CD8-positive, alpha-beta memory T cell (primary cell): ENCODE measurements at regions not wholly inside any gene's neighbourhood (a gene's known extent, or its start where the extent isn't known, plus 50 kb on each side); places are given as distances from the start of the nearest gene placed in this dataset.

Experiments
- CTCF ChIA-PET: fragments of 350-600 bp; sonication (Branson Sonifier 250); formaldehyde crosslinking; loops from one replicate; lab custom pipeline; 2021; ENCODE audit warnings: antibody characterized with exemption; lab: Charles Lee
- POLR2A ChIA-PET: fragments of 350-600 bp; sonication (Branson Sonifier 250); formaldehyde crosslinking; loops from one replicate; lab custom pipeline; 2021; ENCODE audit warnings: antibody characterized with exemption; lab: Charles Lee
- DNase-seq, 5 donors: peaks; one replicate each; pipeline versions ENCODE4 v3.0.0 to v3.0.0-alpha.2; 2020 to 2022; ENCODE audit warnings: mixed read lengths in 1 of 5
- H3K27ac ChIP-seq: one replicate; pipeline ENCODE4 v1.7.0; 2013; ENCODE audit warnings: low read depth, mild to moderate bottlenecking, low read length, moderate library complexity
- H3K27me3 ChIP-seq: 2 replicates; pipeline ENCODE4 v1.7.0; 2013; ENCODE audit warnings: low read length, mild to moderate bottlenecking; ENCODE audit not compliant: insufficient read depth, poor library complexity, severe bottlenecking
- H3K36me3 ChIP-seq: 2 replicates; pipeline ENCODE4 v1.7.0; 2013; ENCODE audit warnings: mild to moderate bottlenecking, low read length, moderate library complexity; ENCODE audit not compliant: insufficient read depth
- H3K4me1 ChIP-seq: 2 replicates; pipeline ENCODE4 v1.7.0; 2013; ENCODE audit warnings: mild to moderate bottlenecking, low read length, moderate library complexity; ENCODE audit not compliant: insufficient read depth
- H3K4me3 ChIP-seq: 2 replicates; pipeline ENCODE4 v1.7.0; 2013; ENCODE audit warnings: mild to moderate bottlenecking, low read length
- H3K9me3 ChIP-seq: 2 replicates; pipeline ENCODE4 v1.7.0; 2013; ENCODE audit warnings: mild to moderate bottlenecking, low read length
- H3K27ac Mint-ChIP-seq, 8 donors: one replicate each; pipeline ENCODE4 v1.8.0; 2020 to 2021; ENCODE audit warnings: mixed read lengths in 8 of 8, mild to moderate bottlenecking in 6 of 8, inconsistent platforms in 3 of 8, moderate library complexity in 3 of 8
- H3K27me3 Mint-ChIP-seq, 2 donors: one replicate each; pipeline ENCODE4 v1.8.0; 2020 to 2021; ENCODE audit warnings: mixed read lengths in 2 of 2, mild to moderate bottlenecking in 1 of 2, moderate library complexity in 1 of 2
- H3K36me3 Mint-ChIP-seq, 3 donors: one replicate each; pipeline ENCODE4 v1.8.0; 2020 to 2021; ENCODE audit warnings: mixed read lengths in 3 of 3, inconsistent platforms in 1 of 3, mild to moderate bottlenecking in 1 of 3
- H3K4me1 Mint-ChIP-seq, 3 donors: one replicate each; pipeline ENCODE4 v1.8.0; 2020 to 2021; ENCODE audit warnings: mixed read lengths in 3 of 3, inconsistent platforms in 1 of 3, mild to moderate bottlenecking in 1 of 3
- H3K4me3 Mint-ChIP-seq, 7 donors: one replicate each; pipeline ENCODE4 v1.8.0; 2020 to 2021; ENCODE audit warnings: mixed read lengths in 7 of 7, mild to moderate bottlenecking in 6 of 7, moderate library complexity in 4 of 7, inconsistent platforms in 2 of 7
- H3K9me3 Mint-ChIP-seq, 5 donors: one replicate each; pipeline ENCODE4 v1.8.0; 2020 to 2022; ENCODE audit warnings: mixed read lengths in 5 of 5, mild to moderate bottlenecking in 3 of 5, moderate library complexity in 2 of 5, inconsistent platforms in 1 of 5

- Histone ChIP-seq H3K27ac (no peak overlapping the region), H3K9me3 (peaks cover 5% of the 10 kb centered on the region), H3K4me3 (no peak overlapping the region), H3K4me1 (no peaks in the 10 kb centered on the region), H3K36me3 (no peaks in the 10 kb centered on the region), H3K27me3 (no peaks in the 10 kb centered on the region)
- Mint-ChIP-seq H3K27ac (no peak overlapping the region), H3K36me3 (peaks cover 0 to 3% (median 0%) of the 10 kb centered on the region in 3 donors), H3K4me1 (no peaks in the 10 kb centered on the region), H3K9me3 (peaks cover 7 to 18% (median 12%) of the 10 kb centered on the region in 5 donors), H3K4me3 (no peak overlapping the region), H3K27me3 (peaks cover 0 to 1% of the 10 kb centered on the region in 2 donors)
- no peak for DNase-seq
- ChIA-PET POLR2A (no interaction called here), CTCF (no interaction called here)
These were observed 825.5 kb upstream of the ACVR2A start for GRCh38 chr2:147019311-147019710.

- Histone ChIP-seq H3K9me3 (peaks cover 5% of the 10 kb centered on the region), H3K27me3 (no peaks in the 10 kb centered on the region), H3K4me1 (no peaks in the 10 kb centered on the region), H3K36me3 (no peaks in the 10 kb centered on the region), H3K27ac (no peak overlapping the region), H3K4me3 (no peak overlapping the region)
- POLR2A ChIA-PET: no interaction called here
- H3K4me1 Mint-ChIP-seq: no peaks in the 10 kb centered on the region
- no peak for DNase-seq
- no peak overlapping the region for H3K4me3 Mint-ChIP-seq
- H3K27ac Mint-ChIP-seq: no peak overlapping the region
- H3K36me3 Mint-ChIP-seq: peaks cover 0 to 3% (median 0%) of the 10 kb centered on the region in 3 donors
- H3K27me3 Mint-ChIP-seq: peaks cover 0 to 1% of the 10 kb centered on the region in 2 donors
- CTCF ChIA-PET: no interaction called here
- peaks cover 4 to 13% (median 10%) of the 10 kb centered on the region in 5 donors for H3K9me3 Mint-ChIP-seq
These were observed 826.7 kb upstream of the ACVR2A start for GRCh38 chr2:147017951-147018645.

GRCh38 chr2:147016181-147016580 lies 828.6 kb upstream of the ACVR2A start:
- Histone ChIP-seq H3K27me3 (no peaks in the 10 kb centered on the region), H3K27ac (no peak overlapping the region), H3K9me3 (no peaks in the 10 kb centered on the region), H3K4me3 (no peak overlapping the region), H3K36me3 (no peaks in the 10 kb centered on the region), H3K4me1 (no peaks in the 10 kb centered on the region)
- no peaks in the 10 kb centered on the region for H3K36me3 Mint-ChIP-seq
- H3K27ac Mint-ChIP-seq: no peak overlapping the region
- H3K4me3 Mint-ChIP-seq: no peak overlapping the region
- peaks cover 0 to 2% of the 10 kb centered on the region in 2 donors for H3K27me3 Mint-ChIP-seq
- H3K9me3 Mint-ChIP-seq: peaks cover 0 to 3% (median 1%) of the 10 kb centered on the region in 5 donors
- POLR2A ChIA-PET: no interaction called here
- DNase-seq: no peak
- CTCF ChIA-PET: no interaction called here
- H3K4me1 Mint-ChIP-seq: no peaks in the 10 kb centered on the region

- Mint-ChIP-seq H3K9me3 (peaks cover 0 to 3% (median 0%) of the 10 kb centered on the region in 5 donors), H3K4me1 (no peaks in the 10 kb centered on the region), H3K27me3 (peaks cover 0 to 2% of the 10 kb centered on the region in 2 donors), H3K36me3 (no peaks in the 10 kb centered on the region), H3K4me3 (no peak overlapping the region), H3K27ac (no peak overlapping the region)
- ChIA-PET POLR2A (no interaction called here), CTCF (no interaction called here)
- Histone ChIP-seq H3K27ac (no peak overlapping the region), H3K4me1 (no peaks in the 10 kb centered on the region), H3K36me3 (no peaks in the 10 kb centered on the region), H3K9me3 (no peaks in the 10 kb centered on the region), H3K27me3 (no peaks in the 10 kb centered on the region), H3K4me3 (no peak overlapping the region)
- no peak for DNase-seq
These were observed 829.2 kb upstream of the ACVR2A start for GRCh38 chr2:147015591-147015990.

GRCh38 chr2:147013696-147014392 lies 831.0 kb upstream of the ACVR2A start:
- Histone ChIP-seq H3K9me3 (no peaks in the 10 kb centered on the region), H3K27me3 (no peaks in the 10 kb centered on the region), H3K4me1 (no peaks in the 10 kb centered on the region), H3K36me3 (no peaks in the 10 kb centered on the region), H3K27ac (no peak overlapping the region), H3K4me3 (no peak overlapping the region)
- ChIA-PET POLR2A (no interaction called here), CTCF (no interaction called here)
- Mint-ChIP-seq H3K4me3 (no peak overlapping the region), H3K27me3 (peaks cover 0 to 2% of the 10 kb centered on the region in 2 donors), H3K4me1 (no peaks in the 10 kb centered on the region), H3K9me3 (peaks cover 0 to 3% (median 0%) of the 10 kb centered on the region in 5 donors), H3K36me3 (no peaks in the 10 kb centered on the region), H3K27ac (no peak overlapping the region)
- no peak for DNase-seq

- Histone ChIP-seq H3K4me3 (no peak overlapping the region), H3K9me3 (no peaks in the 10 kb centered on the region), H3K27ac (no peak overlapping the region), H3K36me3 (no peaks in the 10 kb centered on the region), H3K27me3 (no peaks in the 10 kb centered on the region), H3K4me1 (no peaks in the 10 kb centered on the region)
- no peak overlapping the region for H3K27ac Mint-ChIP-seq
- ChIA-PET POLR2A (no interaction called here), CTCF (no interaction called here)
- peaks cover 0 to 2% (median 0%) of the 10 kb centered on the region in 5 donors for H3K9me3 Mint-ChIP-seq
- no peaks in the 10 kb centered on the region for H3K4me1 Mint-ChIP-seq
- DNase-seq: no peak
- peaks cover 0 to 2% of the 10 kb centered on the region in 2 donors for H3K27me3 Mint-ChIP-seq
- H3K36me3 Mint-ChIP-seq: no peaks in the 10 kb centered on the region
- no peak overlapping the region for H3K4me3 Mint-ChIP-seq
These were observed 836.3 kb upstream of the ACVR2A start for GRCh38 chr2:147008481-147008880.

- no peaks in the 10 kb centered on the region for H3K4me1 Mint-ChIP-seq
- H3K9me3 ChIP-seq: no peaks in the 10 kb centered on the region
- no peak overlapping the region for H3K27ac Mint-ChIP-seq
- CTCF ChIA-PET: no interaction called here
- DNase-seq: no peak
- POLR2A ChIA-PET: no interaction called here
- H3K9me3 Mint-ChIP-seq: peaks cover 0 to 5% (median 0%) of the 10 kb centered on the region in 5 donors
- H3K36me3 ChIP-seq: no peaks in the 10 kb centered on the region
- H3K4me3 ChIP-seq: no peak overlapping the region
- no peaks in the 10 kb centered on the region for H3K4me1 ChIP-seq
- H3K27me3 Mint-ChIP-seq: peaks cover 0 to under 1% of the 10 kb centered on the region in 2 donors
- H3K27me3 ChIP-seq: no peaks in the 10 kb centered on the region
- H3K27ac ChIP-seq: no peak overlapping the region
- no peak overlapping the region for H3K4me3 Mint-ChIP-seq
- H3K36me3 Mint-ChIP-seq: no peaks in the 10 kb centered on the region
These were observed 838.1 kb upstream of the ACVR2A start for GRCh38 chr2:147006736-147007141.

GRCh38 chr2:147003081-147003480 lies 841.7 kb upstream of the ACVR2A start:
- peaks cover 0 to 5% (median 0%) of the 10 kb centered on the region in 5 donors for H3K9me3 Mint-ChIP-seq
- no peaks in the 10 kb centered on the region for H3K36me3 ChIP-seq
- no peak overlapping the region for H3K4me3 ChIP-seq
- no peaks in the 10 kb centered on the region for H3K9me3 ChIP-seq
- ChIA-PET CTCF (no interaction called here), POLR2A (no interaction called here)
- no peak overlapping the region for H3K4me3 Mint-ChIP-seq
- no peak overlapping the region for H3K27ac Mint-ChIP-seq
- DNase-seq: no peak
- H3K27me3 Mint-ChIP-seq: no peaks in the 10 kb centered on the region
- no peak overlapping the region for H3K27ac ChIP-seq
- H3K4me1 Mint-ChIP-seq: no peaks in the 10 kb centered on the region
- H3K4me1 ChIP-seq: no peaks in the 10 kb centered on the region
- H3K27me3 ChIP-seq: no peaks in the 10 kb centered on the region
- no peaks in the 10 kb centered on the region for H3K36me3 Mint-ChIP-seq
